IMR-90 (cell line): ENCODE measurements at regions not wholly inside any gene's neighbourhood (a gene's known extent, or its start where the extent isn't known, plus 50 kb on each side); places are given as distances from the start of the nearest gene placed in this dataset.

Source experiments
- ATAC-seq: fragments of 200-7000 bp; cut with Tn5 transposase; 2 replicates; pipeline ENCODE4 v1.9.1; 2020; ENCODE audit warnings: low read depth, mild to moderate bottlenecking, moderate library complexity
- BruUV-seq: library from RNA; stranded (reverse); fragments of 400-500 nt; replicated peaks from 2 replicates; lab custom pipeline; 2021; lab: Mats Ljungman, UMichigan
- CTCF ChIA-PET: fragments of 300-600 bp; formaldehyde crosslinking; extraction: SDS; loops from one replicate; lab custom pipeline; 2021; ENCODE audit warnings: antibody characterized with exemption; lab: Yijun Ruan, JAX
- POLR2A ChIA-PET: fragments of 300-600 bp; sonication (Branson Sonifier 250); formaldehyde crosslinking; loops from one replicate; lab custom pipeline; 2022; ENCODE audit warnings: antibody characterized with exemption; ENCODE audit not compliant: unreplicated experiment; lab: Charles Lee
- DNase-seq: peaks from one replicate; pipeline ENCODE4 v3.0.0; 2013
- H2AFZ ChIP-seq: replicated peaks from 2 replicates; pipeline ENCODE3; 2013; ENCODE audit warnings: low read length, mild to moderate bottlenecking; ENCODE audit not compliant: poor library complexity
- H2AK5ac ChIP-seq: 2 replicates; pipeline ENCODE4 v1.6.1; 2013; ENCODE audit warnings: low read depth, low read length, inconsistent platforms
- H2AK9ac ChIP-seq: replicated peaks from 2 replicates; pipeline ENCODE3; 2013; ENCODE audit warnings: mild to moderate bottlenecking, low read depth, low read length, moderate library complexity; ENCODE audit not compliant: poor library complexity
- H2BK120ac ChIP-seq: 2 replicates; pipeline ENCODE4 v1.6.1; 2013; ENCODE audit warnings: low read depth, low read length, inconsistent platforms
- H2BK15ac ChIP-seq: 3 replicates; pipeline ENCODE4 v1.6.1; 2013; ENCODE audit warnings: low read depth, low read length, inconsistent platforms
- H2BK20ac ChIP-seq: 2 replicates; pipeline ENCODE4 v1.6.1; 2013; ENCODE audit warnings: low read depth, mild to moderate bottlenecking, inconsistent platforms, low read length, moderate library complexity
- H2BK5ac ChIP-seq: 2 replicates; pipeline ENCODE4 v1.6.1; 2013; ENCODE audit warnings: mild to moderate bottlenecking, low read depth, low read length, inconsistent platforms; ENCODE audit not compliant: poor library complexity, severe bottlenecking
- H3K14ac ChIP-seq: replicated peaks from 2 replicates; pipeline ENCODE4 v1.6.1; 2013; ENCODE audit warnings: low read depth, low read length, inconsistent platforms
- H3K18ac ChIP-seq: 2 replicates; pipeline ENCODE4 v1.6.1; 2013; ENCODE audit warnings: low read depth, low read length, control low read depth
- H3K23ac ChIP-seq: 2 replicates; pipeline ENCODE4 v1.6.1; 2013; ENCODE audit warnings: low read depth, low read length, inconsistent platforms
- H3K27ac ChIP-seq: 2 replicates; pipeline ENCODE4 v1.5.1; 2013; ENCODE audit warnings: mild to moderate bottlenecking, control low read depth, low read length; ENCODE audit not compliant: insufficient read depth
- H3K27me3 ChIP-seq: 2 replicates; pipeline ENCODE4 v1.6.1; 2013; ENCODE audit warnings: low read length; ENCODE audit not compliant: control insufficient read depth, insufficient read depth
- H3K36me3 ChIP-seq: 2 replicates; pipeline ENCODE4 v1.6.1; 2013; ENCODE audit warnings: low read length, mixed read lengths; ENCODE audit not compliant: control insufficient read depth, insufficient read depth
- H3K4ac ChIP-seq: 2 replicates; pipeline ENCODE4 v1.6.1; 2013; ENCODE audit warnings: low read depth, low read length, inconsistent platforms
- H3K4me1 ChIP-seq: 2 replicates; pipeline ENCODE4 v1.6.1; 2013; ENCODE audit warnings: low read length, mixed read lengths; ENCODE audit not compliant: control insufficient read depth, insufficient read depth
- H3K4me2 ChIP-seq: 2 replicates; pipeline ENCODE4 v1.6.1; 2013; ENCODE audit warnings: low read depth, mild to moderate bottlenecking, control low read depth, low read length, moderate library complexity
- H3K4me3 ChIP-seq: 2 replicates; pipeline ENCODE4 v1.5.1; 2013; ENCODE audit warnings: low read depth, mild to moderate bottlenecking, control low read depth, low read length, moderate library complexity; ENCODE audit not compliant: insufficient read depth
- H3K56ac ChIP-seq: 2 replicates; pipeline ENCODE4 v1.6.1; 2013; ENCODE audit warnings: low read length, inconsistent platforms; ENCODE audit not compliant: insufficient read depth; ENCODE audit errors: extremely low read depth
- H3K79me1 ChIP-seq, 2 experiments: 2 replicates each; pipeline ENCODE4 v1.6.1; 2013; ENCODE audit warnings: low read length in 2 of 2, inconsistent platforms in 1 of 2, low read depth in 1 of 2
- H3K9ac ChIP-seq: 2 replicates; pipeline ENCODE4 v1.6.1; 2013; ENCODE audit warnings: low read depth, low read length, control low read depth
- H3K9me1 ChIP-seq: 2 replicates; pipeline ENCODE4 v1.6.1; 2013; ENCODE audit warnings: low read length, inconsistent platforms; ENCODE audit not compliant: insufficient read depth
- H3K9me3 ChIP-seq: 2 replicates; pipeline ENCODE4 v1.6.1; 2013; ENCODE audit warnings: low read length; ENCODE audit not compliant: control insufficient read depth, insufficient read depth
- H4K20me1 ChIP-seq: 2 replicates; pipeline ENCODE4 v1.6.1; 2013; ENCODE audit warnings: low read length, inconsistent platforms; ENCODE audit not compliant: insufficient read depth
- H4K5ac ChIP-seq: 2 replicates; pipeline ENCODE4 v1.6.1; 2013; ENCODE audit warnings: mild to moderate bottlenecking, low read depth, low read length, control low read depth
- H4K8ac ChIP-seq, 2 experiments: 2 replicates each; pipeline ENCODE4 v1.6.1; 2013; ENCODE audit warnings: low read depth in 2 of 2, low read length in 2 of 2, control low read depth in 1 of 2, inconsistent platforms in 1 of 2
- H4K91ac ChIP-seq: 2 replicates; pipeline ENCODE4 v1.6.1; 2013; ENCODE audit warnings: low read depth, low read length, inconsistent platforms; ENCODE audit not compliant: insufficient read depth
- BHLHE40 ChIP-seq: fragments of 150-350 bp; IDR thresholded peaks from 2 replicates; pipeline ENCODE4 v1.6.1; 2016; ENCODE audit warnings: mild to moderate bottlenecking, low read depth, low read length
- FOS ChIP-seq: fragments of 150-350 bp; IDR thresholded peaks from 2 replicates; pipeline ENCODE4 v1.6.1; 2016; ENCODE audit warnings: low read depth, low read length
- RAD21 ChIP-seq: IDR thresholded peaks from 2 replicates; pipeline ENCODE4 v1.6.1; 2012; ENCODE audit warnings: low read length, improper control_type of control experiment
- WGBS, 2 experiments: methylation state at CpG; one replicate each; pipeline versions ENCODE4 v1.1.5 to v1.1.7; 2013; ENCODE audit warnings: missing lambda C conversion rate in 2 of 2; ENCODE audit not compliant: insufficient read length in 1 of 2; ENCODE audit errors: extremely low coverage in 2 of 2; 5-methylcytosine and 5-hydroxymethylcytosine counted together
- dilution Hi-C: fragments of 300-500 bp; cut with HindIII; formaldehyde crosslinking; loops from one replicate; pipeline ENCODE4 v1.14.3; 2018; ENCODE audit warnings: low sequenced_read_pairs; ENCODE audit not compliant: unreplicated experiment
- in situ Hi-C: fragments of 300-500 bp; cut with MboI; formaldehyde crosslinking; loops from 3 replicates; pipeline ENCODE4 v1.14.3; 2019; ENCODE audit warnings: low sequenced_read_pairs, inconsistent platforms, mixed read lengths
- intact Hi-C: fragments of 100-400 bp; cut with micrococcal nuclease; formaldehyde crosslinking; loops from 2 replicates; pipeline ENCODE4 v1.10.0; 2022
- TF ChIP-seq, protein P1 (sequence below): fragments of 150-350 bp; IDR thresholded peaks from 2 replicates; pipeline ENCODE4 v1.6.1; 2016; ENCODE audit warnings: low read depth, mild to moderate bottlenecking, low read length, moderate library complexity, borderline replicate concordance
- TF ChIP-seq, protein P2 (sequence below): fragments of 150-350 bp; IDR thresholded peaks from 2 replicates; pipeline ENCODE4 v1.6.1; 2017; ENCODE audit warnings: mild to moderate bottlenecking, antibody characterized with exemption, low read length, low read depth

DNA sequence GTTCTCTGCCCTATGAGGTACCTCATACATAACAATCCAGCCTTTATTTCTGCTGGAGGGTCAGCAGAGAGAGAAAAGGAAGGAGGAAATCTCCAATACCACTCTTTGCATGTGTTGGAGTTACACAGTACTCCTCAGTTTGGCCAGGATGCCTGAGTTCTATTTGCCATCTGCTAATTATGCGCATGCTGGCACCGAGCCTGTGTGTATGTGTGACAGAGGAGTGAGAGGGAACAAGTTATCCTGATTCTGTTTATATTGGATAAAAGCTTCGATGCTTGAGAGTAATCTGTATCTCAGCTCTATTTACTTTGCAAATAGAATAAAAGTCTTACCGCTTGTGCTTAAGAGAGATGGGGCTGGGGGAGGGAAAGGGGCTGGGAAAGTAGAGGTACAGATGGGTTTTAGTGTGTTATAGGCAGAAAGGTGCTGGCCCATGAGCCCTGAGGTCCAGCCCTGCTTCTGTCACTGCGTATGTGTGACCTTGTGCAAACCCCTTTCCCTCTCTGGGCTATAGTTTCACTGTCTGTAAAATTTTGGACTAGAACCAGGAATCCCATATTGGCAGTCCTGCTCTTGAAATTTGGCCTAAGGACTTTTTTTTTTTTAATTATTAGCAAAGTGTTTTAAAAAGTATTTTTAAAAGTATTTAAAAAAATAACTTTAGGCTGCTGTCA is 54.5 kb upstream of the PLXNA2 start:
- ATAC-seq: no peak
- no TSS peak for BruUV-seq

More for the DNA sequence above, 54.5 kb upstream of the PLXNA2 start:
- Histone ChIP-seq H3K14ac (no peak overlapping the region), H3K27me3 (no peaks in the 10 kb centered on the region), H2AK9ac (no peak overlapping the region), H2BK5ac (no peak overlapping the region), H2AFZ (no peak overlapping the region), H2AK5ac (no peak overlapping the region), H3K4me3 (no peak overlapping the region), H4K91ac (no peak overlapping the region), H3K36me3 (no peaks in the 10 kb centered on the region), H2BK120ac (no peak overlapping the region), H4K20me1 (no peaks in the 10 kb centered on the region), H3K18ac (no peak overlapping the region), H3K9ac (no peak overlapping the region), H3K9me1 (no peaks in the 10 kb centered on the region), H4K8ac (no peak overlapping the region), H3K79me1 (no peaks in the 10 kb centered on the region), H3K9me3 (no peaks in the 10 kb centered on the region), H3K4me1 (no peaks in the 10 kb centered on the region), H2BK20ac (no peak overlapping the region), H4K5ac (no peak overlapping the region), H3K4ac (no peak overlapping the region), H2BK15ac (no peak overlapping the region), H3K4me2 (no peak overlapping the region), H3K56ac (no peak overlapping the region), H3K27ac (no peak overlapping the region), H3K23ac (no peak overlapping the region)
- in situ Hi-C loops: no loop called here
- ChIA-PET CTCF (no interaction called here), POLR2A (no interaction called here)
- dilution Hi-C loops: no loop called here
- no CpG with 5 or more reads among the region's 5 CpGs for WGBS, 2 experiments
- DNase-seq: no peak
- TF ChIP-seq, protein P1, sequence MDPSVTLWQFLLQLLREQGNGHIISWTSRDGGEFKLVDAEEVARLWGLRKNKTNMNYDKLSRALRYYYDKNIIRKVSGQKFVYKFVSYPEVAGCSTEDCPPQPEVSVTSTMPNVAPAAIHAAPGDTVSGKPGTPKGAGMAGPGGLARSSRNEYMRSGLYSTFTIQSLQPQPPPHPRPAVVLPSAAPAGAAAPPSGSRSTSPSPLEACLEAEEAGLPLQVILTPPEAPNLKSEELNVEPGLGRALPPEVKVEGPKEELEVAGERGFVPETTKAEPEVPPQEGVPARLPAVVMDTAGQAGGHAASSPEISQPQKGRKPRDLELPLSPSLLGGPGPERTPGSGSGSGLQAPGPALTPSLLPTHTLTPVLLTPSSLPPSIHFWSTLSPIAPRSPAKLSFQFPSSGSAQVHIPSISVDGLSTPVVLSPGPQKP: no peak
- TF ChIP-seq, protein P2, sequence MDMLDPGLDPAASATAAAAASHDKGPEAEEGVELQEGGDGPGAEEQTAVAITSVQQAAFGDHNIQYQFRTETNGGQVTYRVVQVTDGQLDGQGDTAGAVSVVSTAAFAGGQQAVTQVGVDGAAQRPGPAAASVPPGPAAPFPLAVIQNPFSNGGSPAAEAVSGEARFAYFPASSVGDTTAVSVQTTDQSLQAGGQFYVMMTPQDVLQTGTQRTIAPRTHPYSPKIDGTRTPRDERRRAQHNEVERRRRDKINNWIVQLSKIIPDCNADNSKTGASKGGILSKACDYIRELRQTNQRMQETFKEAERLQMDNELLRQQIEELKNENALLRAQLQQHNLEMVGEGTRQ: no peak
- no peak for TF ChIP-seq RAD21
- no peak for TF ChIP-seq BHLHE40
- TF ChIP-seq FOS: no peak
- intact Hi-C loops: no loop called here
